GM18520 (cell line): ENCODE measurements at regions not wholly inside any gene's neighbourhood (a gene's known extent, or its start where the extent isn't known, plus 50 kb on each side); places are given as distances from the start of the nearest gene placed in this dataset.
A peak's percentile ranks its signal among the peaks of the same experiment; 100 is the strongest.
"Not testable (repeated sequence)": the region's sequence is repeated elsewhere in the genome, so short reads cannot be mapped to it uniquely, and the experiment has no call there.

Experiments used
- ATAC-seq: cut with Tn5 transposase; IDR thresholded peaks from one replicate; pipeline ENCODE4 v1.9.1; 2021; ENCODE audit not compliant: unreplicated experiment

DNA sequence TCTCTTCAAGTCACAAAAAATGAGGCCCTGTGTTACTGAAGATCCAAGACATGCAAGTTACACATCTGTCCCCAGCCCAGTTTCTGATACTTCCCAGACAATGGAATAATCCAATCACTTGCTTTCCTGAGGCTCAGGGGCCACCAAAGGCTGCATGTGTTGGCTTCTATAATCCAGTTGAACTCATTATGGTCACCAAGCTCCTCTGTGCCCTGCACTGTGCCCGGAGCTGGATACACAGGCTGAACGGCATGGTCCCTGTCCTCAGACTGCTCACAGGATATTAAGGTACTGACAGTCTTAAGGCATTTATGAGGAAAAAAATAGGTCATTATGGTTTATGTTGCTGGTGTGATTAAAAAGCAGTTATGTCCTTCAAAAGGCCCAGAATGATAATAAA, 117.0 kb upstream of the SYT6 start:
- no peak for ATAC-seq

DNA sequence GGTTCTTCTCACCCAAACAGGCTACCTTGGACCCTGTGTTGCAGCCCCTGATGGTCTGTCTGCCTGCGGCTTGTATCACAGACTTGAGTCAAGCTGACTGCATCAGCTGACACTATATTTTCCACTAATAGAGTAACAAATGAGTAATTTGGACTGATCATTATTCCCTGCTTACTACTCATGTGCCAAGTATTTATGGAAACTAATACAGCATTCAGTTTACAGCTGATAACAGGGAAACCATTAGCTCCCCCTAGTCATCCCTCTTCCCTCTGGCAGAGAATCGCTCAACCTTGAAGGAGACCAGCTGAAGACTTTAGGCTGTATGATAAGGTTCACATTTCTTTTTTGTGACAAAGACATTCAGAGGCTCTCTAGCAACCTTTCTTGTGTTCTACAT, 116.6 kb upstream of the SYT6 start:
- ATAC-seq = no peak

- no peak for ATAC-seq
These were observed 115.9 kb upstream of the SYT6 start for GRCh38 chr1:114269539-114269938.

- ATAC-seq = peak; percentile 85
These were observed 109.7 kb upstream of the SYT6 start for GRCh38 chr1:114263343-114263742.

GRCh38 chr1:114262337-114262736, 108.7 kb upstream of the SYT6 start:
- no peak for ATAC-seq

DNA sequence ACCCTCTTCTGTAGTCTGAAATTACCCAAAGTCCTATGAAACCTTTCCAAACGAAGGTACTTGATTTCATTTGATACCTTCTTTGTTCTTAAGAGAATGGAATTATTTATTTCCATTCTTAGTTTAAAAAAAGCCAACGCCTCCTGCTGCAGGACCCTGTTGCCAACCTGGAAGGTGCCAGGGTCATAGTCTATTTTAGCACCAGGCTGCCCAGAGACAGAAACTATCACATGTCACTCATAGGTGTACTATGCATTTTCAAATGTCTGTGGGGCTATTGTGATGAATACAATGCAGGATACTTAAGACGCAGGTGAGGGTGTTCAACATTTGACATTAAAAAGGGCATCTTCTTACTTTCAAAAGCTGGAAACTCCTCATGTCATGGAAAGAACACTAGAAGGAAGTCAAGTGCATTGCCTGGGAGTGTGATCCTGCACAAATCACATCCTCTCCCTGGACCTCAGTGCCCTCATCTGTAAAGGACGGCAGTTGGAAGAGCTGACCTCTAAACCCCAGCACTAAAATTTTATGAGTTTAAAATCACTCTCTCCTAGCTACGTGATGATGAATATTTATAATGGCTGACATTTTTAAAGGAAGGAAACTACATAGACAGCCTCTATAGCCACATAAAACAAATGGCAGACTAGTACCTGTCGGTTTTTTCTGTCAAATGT, 107.3 kb upstream of the SYT6 start:
- no peak for ATAC-seq

DNA sequence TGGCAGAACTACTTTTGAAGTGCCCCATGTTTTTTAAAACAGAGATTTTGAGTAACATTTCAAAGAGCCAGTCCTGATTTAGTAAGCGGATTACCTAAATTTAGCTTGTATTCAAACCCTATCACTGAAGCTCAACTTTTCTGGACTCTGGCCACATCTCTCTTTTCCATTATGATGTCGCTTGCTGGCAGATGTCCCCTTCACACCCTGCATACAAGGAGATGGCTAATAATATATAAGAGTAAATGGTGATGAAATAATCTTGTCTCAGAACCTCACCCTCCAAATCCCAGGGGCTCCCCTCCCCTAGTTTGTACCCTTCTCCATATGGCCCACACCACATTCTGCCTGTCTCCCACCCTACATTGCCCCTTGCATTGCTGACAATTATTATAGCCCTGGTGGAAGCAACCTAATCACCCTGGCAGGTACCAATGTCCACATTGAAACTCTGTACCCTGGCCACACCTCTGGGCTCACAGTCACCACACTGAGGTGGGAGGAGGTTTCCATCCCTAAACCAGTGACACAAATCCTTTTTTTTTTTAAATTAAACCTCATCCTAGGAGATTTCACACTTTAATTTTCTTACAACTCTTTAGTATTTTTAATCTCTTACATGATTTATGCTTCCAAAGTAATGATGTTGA, 106.0 kb upstream of the SYT6 start:
- no peak for ATAC-seq

- ATAC-seq = no peak
These were observed 105.0 kb upstream of the SYT6 start for GRCh38 chr1:114258633-114259032.

- ATAC-seq = no peak
These were observed 104.4 kb upstream of the SYT6 start for GRCh38 chr1:114258074-114258473.

- no peak for ATAC-seq
These were observed 103.9 kb upstream of the SYT6 start for GRCh38 chr1:114257554-114257953.

DNA sequence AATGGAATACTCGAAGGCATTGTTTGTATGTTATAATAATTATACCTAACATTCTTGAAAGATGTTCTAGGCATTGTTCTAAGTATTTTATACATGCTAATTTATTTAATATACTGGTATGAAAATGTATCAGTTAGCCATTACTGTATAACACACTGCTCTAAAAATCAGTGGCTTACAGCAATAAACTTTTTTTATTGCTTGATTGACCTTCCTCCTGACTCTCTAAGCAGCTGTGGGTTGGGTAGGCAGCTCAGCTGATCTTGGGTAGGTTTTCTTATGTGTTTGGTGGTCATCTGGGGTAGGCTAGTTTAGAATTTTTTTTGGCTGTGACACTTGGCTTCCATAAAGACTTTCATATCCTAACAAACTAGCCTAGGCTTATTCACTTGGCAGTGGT, 100.2 kb upstream of the SYT6 start:
- ATAC-seq = no peak

DNA sequence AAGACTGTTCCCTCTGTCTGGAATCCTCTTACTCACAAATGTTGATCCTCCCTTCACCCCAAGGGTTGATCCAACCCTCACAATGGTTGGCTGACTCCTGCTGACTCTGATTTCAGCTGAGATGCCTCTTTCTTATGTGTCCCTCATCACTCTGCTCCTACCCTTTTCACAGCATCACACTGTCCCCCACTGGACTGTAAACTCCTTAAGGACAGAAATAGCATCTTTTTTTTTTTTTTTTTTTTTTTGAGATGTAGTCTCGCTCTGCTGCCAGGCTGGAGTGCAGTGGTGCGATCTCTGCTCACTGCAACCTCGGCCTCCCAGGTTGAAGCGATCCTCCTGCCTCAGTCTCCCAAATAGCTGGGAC, 97.9 kb upstream of the SYT6 start:
- no peak for ATAC-seq

- no peak for ATAC-seq
These were observed 97.3 kb upstream of the SYT6 start for GRCh38 chr1:114250683-114251572.

- no peak for ATAC-seq
These were observed 96.0 kb upstream of the SYT6 start for GRCh38 chr1:114249691-114250090.

DNA sequence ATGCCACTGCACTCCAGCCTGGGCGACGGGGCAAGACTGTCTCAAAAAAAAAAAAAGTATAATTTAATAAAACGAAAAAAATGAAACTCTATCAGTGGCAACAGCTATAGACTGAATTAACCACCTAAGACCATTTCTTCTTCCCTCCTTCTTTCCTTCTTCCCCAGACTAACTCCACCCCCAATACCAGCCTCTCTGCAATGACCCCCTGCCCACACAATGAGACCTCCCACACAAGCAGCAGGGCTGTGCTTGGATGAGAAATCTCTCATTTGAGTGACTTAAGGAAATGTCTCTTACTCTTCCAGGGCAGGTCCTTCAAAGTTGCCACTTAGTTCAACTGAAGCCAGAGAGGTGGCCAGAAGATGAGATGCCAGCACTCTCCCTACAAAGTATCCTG, 94.5 kb upstream of the SYT6 start:
- ATAC-seq = no peak

DNA sequence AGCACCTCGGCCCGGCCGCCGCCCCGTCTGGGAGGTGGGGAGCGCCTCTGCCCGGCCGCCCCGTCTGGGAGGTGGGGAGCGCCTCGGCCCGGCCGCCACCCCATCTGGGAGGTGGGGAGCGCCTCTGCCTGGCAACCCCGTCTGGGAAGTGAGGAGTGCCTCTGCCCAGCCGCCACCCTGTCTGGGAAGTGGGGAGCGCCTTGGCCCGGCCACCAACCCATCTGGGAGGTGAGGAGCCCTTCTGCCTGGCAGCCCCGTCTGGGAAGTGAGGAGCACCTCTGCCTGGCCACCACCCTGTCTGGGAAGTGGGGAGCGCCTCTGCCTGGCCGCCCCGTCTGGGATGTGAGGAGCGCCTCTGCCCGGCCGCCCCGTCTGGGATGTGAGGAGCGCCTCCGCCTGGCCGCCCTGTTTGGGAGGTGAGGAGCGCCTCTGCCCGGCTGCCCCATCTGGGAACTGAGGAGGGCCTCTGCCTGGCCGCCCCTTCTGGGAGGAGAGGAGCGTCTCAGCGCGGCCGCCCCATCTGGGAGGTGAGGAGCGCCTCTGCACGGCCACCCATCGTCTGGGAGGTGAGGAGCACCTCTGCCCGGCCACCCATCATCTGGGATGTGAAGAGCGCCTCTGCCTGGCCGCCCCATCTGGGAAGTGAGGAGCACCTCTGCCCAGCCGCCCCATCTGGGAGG, 89.0 kb upstream of the SYT6 start:
- not testable (repeated sequence) for ATAC-seq

DNA sequence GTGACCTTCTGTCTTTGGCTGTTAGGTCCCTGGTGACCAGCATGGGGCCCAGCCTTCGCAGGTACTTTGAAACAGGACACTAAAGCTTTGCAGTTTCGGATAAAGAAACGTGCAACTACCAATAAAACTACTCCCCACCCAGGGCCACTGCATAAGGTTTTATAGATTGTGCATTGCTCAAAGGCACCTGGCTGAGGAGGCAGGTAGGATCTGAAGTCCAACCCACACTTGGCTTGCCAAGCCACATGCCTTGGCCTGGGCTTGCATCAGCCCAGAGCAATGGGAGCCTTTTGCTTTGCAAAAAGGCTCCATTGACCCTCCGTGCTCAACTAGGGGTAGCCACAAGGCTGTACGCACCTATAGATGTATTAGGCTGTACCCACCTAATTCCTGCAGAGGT, 84.4 kb upstream of the SYT6 start:
- no peak for ATAC-seq

GRCh38 chr1:114236517-114236916, 82.8 kb upstream of the SYT6 start:
- ATAC-seq = no peak

DNA sequence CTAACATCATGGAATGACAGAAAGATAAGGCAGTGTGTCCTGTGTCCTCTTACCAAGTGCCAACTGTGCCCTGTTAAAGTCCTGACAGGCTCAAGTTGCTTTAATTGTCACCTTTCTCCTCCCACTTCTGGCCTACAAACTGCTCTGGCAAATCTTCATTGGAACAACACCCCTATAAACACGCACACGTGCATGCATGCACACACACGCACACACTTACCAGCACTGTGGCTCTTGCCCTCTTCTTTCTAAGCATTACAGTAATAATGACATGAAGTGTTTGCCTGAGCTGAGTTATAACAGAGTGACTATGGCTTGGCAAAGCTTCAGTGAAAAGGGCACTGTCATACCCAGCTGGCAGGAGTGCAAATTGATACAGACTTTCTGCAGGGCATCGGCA, 82.3 kb upstream of the SYT6 start:
- ATAC-seq = no peak

- no peak for ATAC-seq
These were observed 81.6 kb upstream of the SYT6 start for GRCh38 chr1:114235281-114235680.

DNA sequence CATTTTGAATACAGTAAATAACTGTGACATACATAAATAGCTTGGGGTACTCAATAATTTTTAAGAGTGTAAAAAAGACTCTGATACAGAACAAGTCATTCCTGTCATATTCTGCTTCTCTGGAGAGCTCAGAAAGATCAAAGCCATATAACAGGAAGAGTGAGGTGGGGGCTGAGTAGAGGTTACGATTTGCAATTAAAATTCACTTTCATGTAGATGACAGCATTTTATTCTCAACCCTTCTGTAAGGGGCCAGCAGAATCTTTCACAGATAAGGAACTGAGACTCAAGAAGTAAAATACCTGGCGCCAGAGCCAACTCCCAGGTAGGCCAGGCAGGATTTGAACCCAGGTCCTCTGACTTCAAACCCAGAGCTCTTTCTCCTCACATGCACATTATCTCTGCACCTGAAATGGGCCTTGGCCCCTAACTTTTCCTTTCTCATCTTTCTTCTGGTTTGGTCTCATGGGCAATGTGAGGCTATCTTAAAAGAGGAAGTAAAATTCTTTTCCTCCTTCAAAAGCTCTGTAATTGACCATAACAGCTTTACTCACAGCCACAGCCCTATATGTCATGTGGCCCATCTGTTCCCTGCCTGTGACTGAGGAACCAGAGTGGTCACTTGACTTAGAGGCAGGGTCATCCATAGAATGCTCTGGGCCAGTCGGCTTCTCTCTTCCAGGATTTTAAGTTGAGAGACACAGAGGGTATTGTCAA, 80.9 kb upstream of the SYT6 start:
- peak; percentile 73 for ATAC-seq
